Hepatocyte (in vitro differentiated cells): ENCODE measurements at regions not wholly inside any gene's neighbourhood (a gene's known extent, or its start where the extent isn't known, plus 50 kb on each side); places are given as distances from the start of the nearest gene placed in this dataset.

Source experiments
- DNase-seq: peaks from one replicate; pipeline ENCODE4 v3.0.0-alpha.2; 2016; ENCODE audit warnings: low spot score
- H2AFZ ChIP-seq: fragments of 200-600 bp; sonication (generic); 2 replicates; pipeline ENCODE4 v1.6.0; 2016; ENCODE audit warnings: antibody characterized with exemption, mild to moderate bottlenecking
- H3K27ac ChIP-seq: fragments of 200-600 bp; sonication (generic); 2 replicates; pipeline ENCODE4 v1.5.1; 2016; ENCODE audit warnings: mild to moderate bottlenecking
- H3K27me3 ChIP-seq: fragments of 200-600 bp; sonication (generic); 2 replicates; pipeline ENCODE4 v1.6.1; 2016
- H3K36me3 ChIP-seq: fragments of 200-600 bp; sonication (generic); replicated peaks from 2 replicates; pipeline ENCODE4 v1.5.1; 2016; ENCODE audit warnings: low read depth; ENCODE audit not compliant: insufficient read depth
- H3K4me1 ChIP-seq: fragments of 200-600 bp; sonication (generic); 2 replicates; pipeline ENCODE4 v1.5.1; 2016; ENCODE audit warnings: mild to moderate bottlenecking, moderate library complexity; ENCODE audit not compliant: insufficient read depth
- H3K4me2 ChIP-seq: fragments of 200-600 bp; sonication (generic); 2 replicates; pipeline ENCODE4 v1.6.0; 2016
- H3K4me3 ChIP-seq: fragments of 200-600 bp; sonication (generic); 2 replicates; pipeline ENCODE4 v1.5.1; 2016; ENCODE audit warnings: mild to moderate bottlenecking
- H3K79me2 ChIP-seq: fragments of 200-600 bp; sonication (generic); 2 replicates; pipeline ENCODE4 v1.6.0; 2017; ENCODE audit warnings: mild to moderate bottlenecking
- H3K9me2 ChIP-seq: fragments of 200-600 bp; sonication (generic); replicated peaks from 2 replicates; pipeline ENCODE4 v1.6.0; 2017; ENCODE audit warnings: mild to moderate bottlenecking; ENCODE audit not compliant: insufficient read depth
- H3K9me3 ChIP-seq: fragments of 200-600 bp; sonication (generic); 2 replicates; pipeline ENCODE4 v1.5.1; 2016; ENCODE audit warnings: low read depth, mild to moderate bottlenecking
- H4K20me1 ChIP-seq: fragments of 200-600 bp; sonication (generic); 2 replicates; pipeline ENCODE4 v1.6.0; 2016; ENCODE audit warnings: mild to moderate bottlenecking; ENCODE audit not compliant: insufficient read depth, poor library complexity, severe bottlenecking
- CTCF ChIP-seq: fragments of 200-600 bp; sonication (generic); IDR thresholded peaks from 2 replicates; pipeline ENCODE4 v1.5.1; 2016; ENCODE audit warnings: antibody characterized with exemption, mild to moderate bottlenecking; ENCODE audit not compliant: poor library complexity
- EZH2 ChIP-seq: fragments of 200-600 bp; sonication (generic); IDR thresholded peaks from 2 replicates; pipeline ENCODE4 v1.6.1; 2016; ENCODE audit warnings: antibody characterized with exemption, mild to moderate bottlenecking, borderline replicate concordance
- EZH2phosphoT487 ChIP-seq: fragments of 200-600 bp; sonication (generic); IDR thresholded peaks from one replicate; pipeline ENCODE4 v1.6.1; 2018; ENCODE audit warnings: antibody characterized with exemption, mild to moderate bottlenecking, low read depth, moderate library complexity; ENCODE audit not compliant: unreplicated experiment, severe bottlenecking
- WGBS: methylation state at CpG from one replicate; pipeline ENCODE4 v1.1.6; 2016; ENCODE audit warnings: low lambda C conversion rate; ENCODE audit errors: missing lambda C conversion rate; 5-methylcytosine and 5-hydroxymethylcytosine counted together

GRCh38 chr15:46753946-46754345, 963.4 kb upstream of the SEMA6D start:
- no peaks in the 10 kb centered on the region for H4K20me1 ChIP-seq
- no peak overlapping the region for H3K27ac ChIP-seq
- H3K9me3 ChIP-seq = no peaks in the 10 kb centered on the region
- TF ChIP-seq EZH2 = no peak
- TF ChIP-seq EZH2phosphoT487 = no peak
- no peak for TF ChIP-seq CTCF
- no peaks in the 10 kb centered on the region for H3K27me3 ChIP-seq
- WGBS = 96% methylated on average over 4 of the region's 4 CpGs
- H3K4me1 ChIP-seq = no peaks in the 10 kb centered on the region
- no peaks in the 10 kb centered on the region for H3K36me3 ChIP-seq
- H3K4me3 ChIP-seq = no peak overlapping the region
- no peak for DNase-seq
- no peaks in the 10 kb centered on the region for H3K79me2 ChIP-seq
- no peak overlapping the region for H2AFZ ChIP-seq
- no peaks in the 10 kb centered on the region for H3K9me2 ChIP-seq
- H3K4me2 ChIP-seq = no peak overlapping the region

GRCh38 chr15:46763091-46763490, 954.2 kb upstream of the SEMA6D start:
- H3K4me3 ChIP-seq = no peak overlapping the region
- no peak for TF ChIP-seq EZH2phosphoT487
- no peak for TF ChIP-seq CTCF
- no peak for TF ChIP-seq EZH2
- H3K79me2 ChIP-seq = no peaks in the 10 kb centered on the region
- no peaks in the 10 kb centered on the region for H4K20me1 ChIP-seq
- WGBS = 46% methylated on average over 1 of the region's 1 CpG
- H3K4me1 ChIP-seq = no peaks in the 10 kb centered on the region
- no peaks in the 10 kb centered on the region for H3K36me3 ChIP-seq
- no peak for DNase-seq
- H3K27me3 ChIP-seq = no peaks in the 10 kb centered on the region
- H2AFZ ChIP-seq = no peak overlapping the region
- H3K27ac ChIP-seq = no peak overlapping the region
- no peaks in the 10 kb centered on the region for H3K9me2 ChIP-seq
- no peaks in the 10 kb centered on the region for H3K9me3 ChIP-seq
- no peak overlapping the region for H3K4me2 ChIP-seq

- DNase-seq = no peak
- no peaks in the 10 kb centered on the region for H3K9me3 ChIP-seq
- H3K9me2 ChIP-seq = no peaks in the 10 kb centered on the region
- 91% methylated on average over 7 of the region's 7 CpGs for WGBS
- no peaks in the 10 kb centered on the region for H3K36me3 ChIP-seq
- no peak overlapping the region for H3K4me3 ChIP-seq
- H3K79me2 ChIP-seq = no peaks in the 10 kb centered on the region
- TF ChIP-seq EZH2phosphoT487 = no peak
- no peak for TF ChIP-seq CTCF
- TF ChIP-seq EZH2 = no peak
- H3K27ac ChIP-seq = no peak overlapping the region
- H3K4me2 ChIP-seq = no peak overlapping the region
- no peaks in the 10 kb centered on the region for H4K20me1 ChIP-seq
- no peaks in the 10 kb centered on the region for H3K4me1 ChIP-seq
- H2AFZ ChIP-seq = no peak overlapping the region
- H3K27me3 ChIP-seq = no peaks in the 10 kb centered on the region
Observed at GRCh38 chr15:46764851-46765250, 952.5 kb upstream of the SEMA6D start.

- H3K4me3 ChIP-seq = no peak overlapping the region
- no peaks in the 10 kb centered on the region for H3K9me2 ChIP-seq
- H3K36me3 ChIP-seq = no peaks in the 10 kb centered on the region
- H3K4me2 ChIP-seq = no peak overlapping the region
- H3K27me3 ChIP-seq = no peaks in the 10 kb centered on the region
- WGBS = 11% methylated on average over 2 of the region's 2 CpGs
- H3K79me2 ChIP-seq = no peaks in the 10 kb centered on the region
- H3K4me1 ChIP-seq = no peaks in the 10 kb centered on the region
- no peak overlapping the region for H2AFZ ChIP-seq
- no peak overlapping the region for H3K27ac ChIP-seq
- DNase-seq = no peak
- H3K9me3 ChIP-seq = no peaks in the 10 kb centered on the region
- H4K20me1 ChIP-seq = no peaks in the 10 kb centered on the region
- no peak for TF ChIP-seq CTCF
- TF ChIP-seq EZH2 = no peak
- no peak for TF ChIP-seq EZH2phosphoT487
Observed at GRCh38 chr15:46766021-46766420, 951.3 kb upstream of the SEMA6D start.
